AG04449 (cell line): ENCODE measurements at regions not wholly inside any gene's neighbourhood (a gene's known extent, or its start where the extent isn't known, plus 50 kb on each side); places are given as distances from the start of the nearest gene placed in this dataset.

ENCODE experiments used
- CTCF ChIA-PET: fragments of 350-600 bp; formaldehyde crosslinking; extraction: SDS; loops from one replicate; lab custom pipeline; 2021; ENCODE audit warnings: antibody characterized with exemption; lab: Yijun Ruan, JAX
- POLR2A ChIA-PET: fragments of 400-600, 350-600 bp; formaldehyde crosslinking; extraction: SDS; loops from one replicate; lab custom pipeline; 2020; ENCODE audit warnings: antibody characterized with exemption, inconsistent platforms; lab: Yijun Ruan, JAX
- DNase-seq: peaks from one replicate; pipeline ENCODE4 v3.0.0-alpha.2; 2010; ENCODE audit warnings: low read depth, low spot score
- H3K4me3 ChIP-seq: 2 replicates; pipeline ENCODE4 v1.5.1; 2011; ENCODE audit warnings: low read depth, mild to moderate bottlenecking, control low read depth, low read length
- CTCF ChIP-seq: IDR thresholded peaks from one replicate; pipeline ENCODE4 v1.5.1; 2011; ENCODE audit warnings: mild to moderate bottlenecking, moderate library complexity, low read length, control low read depth, inconsistent platforms; ENCODE audit not compliant: insufficient read depth; ENCODE audit errors: missing control alignments

- ChIA-PET CTCF (interaction anchor here (5.0 kb wide), 1 partner anchor 313 kb away, joined by 28 read pairs; no protein-coding TSS in a partner anchor), POLR2A (no interaction called here)
- H3K4me3 ChIP-seq = no peak overlapping the region
- DNase-seq = no peak
- no peak for TF ChIP-seq CTCF
Observed at GRCh38 chr4:13968723-13969122, 341.2 kb upstream of the BOD1L1 start.

DNA sequence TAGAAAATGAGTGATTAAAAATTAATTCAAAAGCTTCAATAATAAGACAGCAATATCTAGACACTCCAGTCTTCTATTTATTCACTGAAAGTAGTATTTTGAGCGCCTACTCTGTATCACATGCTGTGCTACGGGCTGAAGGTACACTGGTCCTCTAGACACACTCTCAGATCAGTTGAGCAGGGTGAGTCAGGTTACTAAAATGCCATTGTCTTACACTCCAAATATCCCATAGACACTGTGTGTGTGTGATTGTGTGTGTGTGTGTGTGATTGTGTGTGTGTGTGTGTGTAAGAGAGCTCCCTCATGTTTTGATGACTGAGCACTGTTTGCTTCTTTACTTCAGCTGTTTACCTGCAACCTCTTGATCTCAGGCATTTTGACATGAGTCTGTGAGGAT, 342.8 kb upstream of the BOD1L1 start:
- H3K4me3 ChIP-seq = no peak overlapping the region
- TF ChIP-seq CTCF = no peak
- no peak for DNase-seq
- ChIA-PET POLR2A (no interaction called here), CTCF (interaction anchor here (0.6 to 1.3 kb wide), 2 partner anchors 11 to 315 kb away, joined by 3 to 4 read pairs; no protein-coding TSS in a partner anchor)

DNA sequence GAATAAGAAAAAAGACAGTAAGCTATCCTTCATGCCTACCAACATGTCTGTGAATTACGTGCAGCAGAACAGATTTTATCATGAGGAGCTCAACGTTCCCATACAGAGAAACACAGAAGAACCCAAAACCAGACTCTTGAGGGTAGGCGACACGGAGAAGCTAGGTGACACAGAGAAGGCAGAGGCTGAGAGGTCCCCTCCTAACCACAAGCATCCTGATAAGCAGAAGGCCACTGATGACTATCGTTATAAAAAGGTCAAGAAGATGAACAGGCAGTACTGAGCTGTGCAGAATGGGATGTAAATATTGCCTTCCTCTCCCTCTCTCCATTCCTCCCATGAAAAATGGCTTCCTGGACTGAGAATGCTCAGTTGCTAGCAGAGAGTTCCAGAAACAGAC, 350.2 kb upstream of the BOD1L1 start:
- no peak overlapping the region for H3K4me3 ChIP-seq
- DNase-seq = no peak
- ChIA-PET CTCF (interaction anchor here (0.6 to 1.0 kb wide), 2 partner anchors 11 to 41 kb away, joined by 3 read pairs; no protein-coding TSS in a partner anchor), POLR2A (no interaction called here)
- TF ChIP-seq CTCF = no peak

DNA sequence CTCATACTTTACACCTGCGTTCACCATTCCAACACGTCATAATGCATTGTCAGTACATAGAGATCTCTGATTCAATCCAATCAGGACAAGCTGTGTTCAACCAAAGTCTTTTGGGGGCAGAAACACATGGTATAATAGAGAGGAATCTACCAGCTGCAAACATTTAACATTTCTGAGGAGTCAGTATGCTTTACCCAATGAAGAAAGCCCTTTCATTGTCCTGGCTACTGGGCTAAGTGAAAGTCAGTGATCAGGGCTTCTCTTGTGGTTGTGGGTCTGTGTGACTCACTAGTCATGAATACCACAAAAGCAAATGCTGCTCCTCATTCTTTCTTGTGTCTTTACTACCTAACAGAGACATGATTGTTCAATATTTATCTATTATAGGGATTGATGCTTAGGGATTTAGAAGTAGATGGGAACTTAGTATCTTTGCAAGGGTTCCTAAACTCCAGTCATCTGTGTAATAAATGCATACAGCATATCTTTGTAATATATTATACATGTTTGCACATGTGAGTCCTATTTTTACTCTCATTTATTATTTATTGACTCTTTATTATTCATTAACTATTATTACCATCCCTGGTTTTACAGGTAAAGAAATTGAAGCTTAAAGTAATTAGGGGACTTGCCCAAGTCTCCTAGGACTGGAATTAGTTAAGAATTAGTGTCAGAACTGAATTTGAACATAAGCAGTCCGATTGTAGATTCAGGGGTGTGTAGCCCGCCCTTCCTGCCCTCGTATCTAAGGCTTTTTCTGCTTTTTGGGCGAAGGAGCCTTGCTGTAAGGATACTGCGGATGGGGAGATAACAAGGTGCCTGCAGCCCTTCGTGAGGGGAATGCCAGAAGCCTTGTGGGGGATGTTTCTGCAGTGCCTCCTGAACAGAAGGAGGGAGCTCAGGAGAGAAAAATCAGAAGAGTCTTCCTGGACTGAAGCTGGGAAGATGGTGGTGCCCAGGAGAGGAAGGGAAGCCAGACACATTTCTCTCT, 353.1 kb upstream of the BOD1L1 start:
- TF ChIP-seq CTCF = no peak
- no peak overlapping the region for H3K4me3 ChIP-seq
- DNase-seq = peak; percentile 85
- POLR2A ChIA-PET = interaction anchor here (1.0 kb wide), 2 partner anchors 8 to 14 kb away, joined by 4 to 8 read pairs; no protein-coding TSS in a partner anchor
- CTCF ChIA-PET = interaction anchor here (0.7 to 0.9 kb wide), 3 partner anchors 9 to 15 kb away, joined by 3 read pairs; no protein-coding TSS in a partner anchor

DNA sequence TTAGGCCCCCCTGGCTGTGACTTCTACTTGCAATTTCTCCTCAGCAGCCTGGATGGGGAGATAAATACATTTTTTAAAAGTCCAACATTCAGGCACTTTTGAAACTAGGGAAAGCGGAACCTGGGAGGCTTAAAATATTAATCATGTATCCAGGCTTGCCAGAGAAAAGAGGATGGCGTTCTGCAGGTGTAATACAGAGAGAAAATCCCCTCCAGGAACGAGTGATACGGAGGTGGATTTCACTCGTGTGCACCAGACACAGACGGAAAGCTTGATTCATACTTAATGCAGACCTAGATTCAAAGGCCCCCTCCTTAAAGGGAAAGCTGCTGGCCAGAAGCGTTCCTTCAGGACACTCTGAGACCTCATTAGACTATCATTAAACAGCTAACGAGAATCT, 354.0 kb upstream of the BOD1L1 start:
- no peak for DNase-seq
- H3K4me3 ChIP-seq = no peak overlapping the region
- ChIA-PET CTCF (interaction anchor here (0.9 kb wide), 2 partner anchors 12 to 15 kb away, joined by 3 read pairs; no protein-coding TSS in a partner anchor), POLR2A (no interaction called here)
- no peak for TF ChIP-seq CTCF

DNA sequence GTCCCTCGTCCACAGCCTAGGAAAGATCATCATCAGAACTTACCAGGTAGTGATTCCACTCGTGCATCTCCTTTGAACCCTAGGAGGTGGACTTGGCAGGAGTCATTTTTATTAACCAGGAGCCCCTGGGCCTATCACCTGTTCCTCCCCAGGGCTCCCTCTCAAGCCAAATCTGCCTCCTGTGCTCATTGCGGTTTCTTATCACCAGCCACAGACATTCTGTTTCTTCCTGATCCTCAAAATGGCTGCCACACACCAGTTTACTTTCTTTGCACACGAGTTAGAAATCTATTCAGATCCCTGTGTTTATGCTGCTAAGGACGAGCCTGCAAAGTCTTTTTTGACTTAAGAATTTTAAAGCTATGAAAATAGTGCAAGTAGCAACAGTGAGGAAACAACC, 354.5 kb upstream of the BOD1L1 start:
- POLR2A ChIA-PET = no interaction called here
- no peak for TF ChIP-seq CTCF
- no peak for DNase-seq
- H3K4me3 ChIP-seq = no peak overlapping the region
- CTCF ChIA-PET = no interaction called here
